ENCODE measurements at regions not wholly inside any gene's neighbourhood (a gene's known extent, or its start where the extent isn't known, plus 50 kb on each side); places are given as distances from the start of the nearest gene placed in this dataset.
A peak's percentile ranks its signal among the peaks of the same experiment; 100 is the strongest.
"Not testable (repeated sequence)": the region's sequence is repeated elsewhere in the genome, so short reads cannot be mapped to it uniquely, and the experiment has no call there.

DNA sequence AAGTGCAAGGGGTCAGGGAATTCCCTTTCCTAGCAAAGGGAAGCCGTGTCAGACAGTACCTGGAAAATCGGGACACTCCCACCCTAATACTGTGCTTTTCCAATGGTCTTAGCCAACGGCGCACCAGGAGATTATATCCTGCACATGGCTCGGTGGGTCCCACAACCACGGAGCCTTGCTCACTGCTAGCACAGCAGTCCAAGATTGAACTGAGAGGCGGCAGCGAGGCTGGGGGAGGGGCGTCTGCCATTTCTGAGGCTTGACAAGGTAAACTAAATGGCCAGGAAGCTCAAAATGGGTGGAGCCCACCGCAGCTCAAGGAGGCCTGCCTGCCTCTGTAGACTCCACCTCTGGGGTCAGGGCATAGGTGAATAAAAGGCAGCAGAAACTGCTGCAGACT lies 76.5 kb upstream of the LINC00632 start:
- DNase-seq (ENCODE audit: low read depth) = not testable (repeated sequence)

DNA sequence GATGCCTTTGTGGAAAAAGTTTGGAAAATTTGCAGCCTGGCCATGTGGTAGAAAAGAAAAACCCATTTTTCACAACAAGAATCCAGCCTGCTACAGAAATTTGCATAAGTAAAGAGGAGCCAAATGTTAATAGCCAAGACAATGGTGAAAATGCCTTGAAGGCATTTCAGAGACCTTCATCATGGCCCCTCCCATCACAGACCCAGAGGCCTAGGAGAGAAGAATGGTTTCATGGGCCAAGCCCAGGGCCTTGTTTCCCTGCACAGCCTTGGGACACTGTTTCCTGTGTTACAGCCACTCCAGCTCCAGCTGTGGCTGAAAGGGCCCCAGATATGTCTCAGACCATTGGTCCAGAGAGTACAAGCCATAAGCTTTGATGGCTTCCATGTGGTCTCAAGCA lies 101.4 kb upstream of the LINC00632 start:
- no peak for DNase-seq (ENCODE audit: low read depth)

DNA sequence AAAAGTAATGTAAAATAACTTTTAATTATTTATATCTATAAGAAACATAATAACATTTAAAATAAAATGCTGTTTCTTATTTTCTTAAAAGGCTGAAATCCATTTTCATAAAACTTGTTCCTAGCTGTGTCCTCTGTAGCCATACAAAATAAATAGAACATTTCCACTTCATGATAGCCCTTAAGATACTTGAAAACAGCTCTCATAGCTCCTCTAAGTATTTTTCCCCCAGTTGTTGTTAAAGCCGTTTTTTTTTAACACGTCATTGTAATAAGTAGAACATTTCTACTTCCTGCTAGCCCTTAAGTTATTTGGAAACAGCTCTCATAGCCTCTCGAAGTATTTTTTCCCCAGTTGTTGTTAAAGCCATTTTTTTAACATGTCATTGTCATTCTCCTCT lies 97.3 kb upstream of the SOX3 start:
- DNase-seq (ENCODE audit: low read depth) = no peak

DNA sequence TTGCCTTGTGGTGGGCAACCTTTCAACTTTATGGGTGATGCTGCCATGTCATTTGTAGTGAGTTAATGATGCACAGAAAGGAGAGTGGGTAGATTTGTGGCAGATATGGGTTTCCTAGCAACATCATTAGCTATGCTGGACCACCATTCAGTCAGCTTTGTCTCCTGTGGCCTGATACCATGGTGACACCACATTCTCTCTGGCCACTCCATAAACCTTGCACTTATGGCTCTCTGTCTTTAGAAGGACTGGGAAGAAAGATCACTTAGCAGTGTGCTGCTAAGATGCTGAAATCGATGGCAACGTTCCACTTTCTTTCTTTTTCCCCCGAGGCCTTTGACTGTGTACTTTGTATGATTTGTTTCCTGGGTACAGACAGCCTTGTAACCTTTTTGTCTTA lies 95.0 kb upstream of the SOX3 start:
- DNase-seq (ENCODE audit: low read depth) = no peak

DNA sequence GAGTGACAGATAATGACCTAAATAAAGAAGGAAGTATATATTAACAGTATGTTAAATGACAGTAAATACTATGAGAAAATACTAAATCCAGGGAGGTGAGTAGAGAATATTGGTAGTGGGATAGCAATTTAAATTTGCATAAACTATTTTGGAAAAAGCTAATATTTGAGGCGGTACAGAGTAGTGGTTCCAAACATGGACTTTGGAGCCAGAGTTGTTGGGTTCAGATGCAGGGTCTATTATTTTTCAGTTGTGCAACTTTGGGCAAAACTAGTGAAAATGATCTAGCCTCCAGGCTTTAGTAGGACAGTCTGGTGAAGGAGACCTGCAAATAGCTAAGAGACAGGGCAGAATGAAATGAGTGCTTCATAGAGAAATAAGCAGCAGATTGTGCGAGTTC lies 84.8 kb upstream of the SOX3 start:
- DNase-seq (ENCODE audit: low read depth) = no peak

DNA sequence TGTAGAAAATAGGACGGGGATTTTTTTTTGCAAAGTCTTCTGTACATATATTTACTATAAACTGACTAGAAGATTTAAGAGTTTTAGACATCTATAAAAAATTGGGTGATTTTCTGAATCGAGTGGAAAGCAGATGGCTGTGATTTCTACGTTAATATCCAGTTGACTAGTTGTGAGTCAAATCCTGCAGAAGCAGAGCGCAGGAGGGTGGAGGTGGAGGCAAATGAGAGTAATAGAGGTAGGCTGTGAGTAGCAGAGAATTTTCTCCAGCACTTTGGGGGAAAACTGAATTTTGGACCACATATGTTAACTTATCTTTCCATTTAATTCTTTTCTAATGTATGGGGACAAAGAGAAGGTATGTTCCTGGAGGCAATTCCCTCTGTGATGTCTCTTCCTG lies 82.1 kb upstream of the SOX3 start:
- DNase-seq (ENCODE audit: low read depth) = no peak

DNA sequence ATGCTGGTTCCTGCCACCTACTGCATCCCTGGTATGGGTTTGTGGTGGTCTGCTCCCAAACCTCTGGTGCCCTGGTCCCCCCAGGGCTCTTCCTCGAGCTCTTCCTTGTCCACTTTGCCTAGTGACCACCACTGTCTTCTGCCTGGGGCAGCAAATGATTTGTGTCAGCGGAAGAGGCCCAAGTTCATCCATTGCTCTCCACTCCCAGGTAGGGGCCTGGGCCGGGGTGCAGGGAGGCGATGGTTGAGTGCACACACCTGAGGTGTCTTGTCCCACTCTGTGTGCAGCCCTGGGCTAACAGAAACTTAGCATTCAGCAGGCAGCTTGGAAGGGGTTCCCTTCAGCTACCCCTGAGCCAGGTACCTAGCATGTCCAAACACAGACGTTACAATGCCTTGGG lies 75.6 kb upstream of the SOX3 start:
- no peak for DNase-seq (ENCODE audit: low read depth)

DNA sequence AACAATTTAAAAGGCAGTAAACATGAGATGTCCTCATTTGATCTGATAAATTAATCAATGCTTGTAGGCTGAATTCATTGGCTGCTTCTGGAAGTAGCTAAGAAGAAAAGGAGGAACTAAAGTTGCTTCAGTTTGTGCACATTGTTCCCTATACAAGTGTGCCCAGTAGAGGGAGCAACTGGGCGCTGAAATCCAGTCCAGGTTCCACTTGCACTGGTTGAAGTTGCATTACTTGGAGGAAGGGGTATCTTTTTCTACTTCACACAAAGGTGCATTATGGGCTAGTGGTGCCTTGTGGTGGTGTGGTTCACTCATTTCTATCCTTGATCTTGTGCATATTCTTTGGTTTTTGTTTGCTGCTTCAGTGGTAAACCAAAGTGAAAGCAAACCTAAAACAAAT lies 67.9 kb upstream of the SOX3 start:
- peak; percentile 0 for DNase-seq (ENCODE audit: low read depth)

DNA sequence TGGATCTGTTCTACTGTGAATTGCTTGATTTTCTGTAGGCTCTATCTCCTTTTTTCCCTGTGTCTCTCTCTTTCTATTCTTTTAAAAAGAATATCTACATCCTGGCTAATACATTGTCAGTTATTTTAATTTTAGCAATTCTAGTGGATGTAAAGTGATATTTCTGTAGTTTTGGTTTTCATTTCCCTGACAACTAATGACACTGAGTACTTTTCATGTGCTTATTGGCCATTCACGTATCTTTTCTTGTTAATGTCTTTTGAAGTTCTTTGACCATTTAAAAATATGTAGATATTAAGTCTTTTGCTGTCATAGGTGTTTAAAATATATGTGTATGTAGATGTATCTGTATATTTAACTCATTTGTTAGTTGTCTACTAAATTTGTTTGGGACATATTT lies 59.0 kb upstream of the SOX3 start:
- no peak for DNase-seq (ENCODE audit: low read depth)
